Calu3 (cell line): ENCODE measurements at regions not wholly inside any gene's neighbourhood (a gene's known extent, or its start where the extent isn't known, plus 50 kb on each side); places are given as distances from the start of the nearest gene placed in this dataset.

Experiments
- BruUV-seq: library from RNA; stranded (reverse); fragments of 400-500 nt; replicated peaks from 2 replicates; lab custom pipeline; 2021; lab: Mats Ljungman, UMichigan
- CTCF ChIA-PET: fragments of 300-600 bp; sonication (Branson Sonifier 250); formaldehyde crosslinking; loops from one replicate; lab custom pipeline; 2022; ENCODE audit warnings: antibody characterized with exemption; lab: Charles Lee
- DNase-seq: peaks from one replicate; pipeline ENCODE4 v3.0.0; 2022
- H3K27ac Mint-ChIP-seq: one replicate; pipeline ENCODE4 v1.8.0; 2022; ENCODE audit warnings: mixed read lengths; ENCODE audit not compliant: unreplicated experiment
- H3K27me3 Mint-ChIP-seq: one replicate; pipeline ENCODE4 v1.8.0; 2022; ENCODE audit warnings: mixed read lengths; ENCODE audit not compliant: unreplicated experiment
- H3K36me3 Mint-ChIP-seq: one replicate; pipeline ENCODE4 v1.8.0; 2022; ENCODE audit warnings: mild to moderate bottlenecking, moderate library complexity, mixed read lengths; ENCODE audit not compliant: insufficient read depth, unreplicated experiment
- H3K4me1 Mint-ChIP-seq: one replicate; pipeline ENCODE4 v1.8.0; 2022; ENCODE audit warnings: mild to moderate bottlenecking, low read depth, mixed read lengths; ENCODE audit not compliant: unreplicated experiment
- H3K4me3 Mint-ChIP-seq: one replicate; pipeline ENCODE4 v1.8.0; 2022; ENCODE audit warnings: mild to moderate bottlenecking, low read depth, moderate library complexity, mixed read lengths; ENCODE audit not compliant: unreplicated experiment
- H3K9me3 Mint-ChIP-seq: one replicate; pipeline ENCODE4 v1.8.0; 2022; ENCODE audit warnings: low read depth, mixed read lengths; ENCODE audit not compliant: unreplicated experiment
- CTCF ChIP-seq: fragments of 200-600 bp; IDR thresholded peaks from one replicate; pipeline ENCODE4 v1.8.0; 2022; ENCODE audit warnings: antibody characterized with exemption; ENCODE audit not compliant: unreplicated experiment
- intact Hi-C: fragments of 100-400 bp; cut with micrococcal nuclease; formaldehyde crosslinking; loops from one replicate; pipeline ENCODE4 v1.10.0; 2022; ENCODE audit not compliant: unreplicated experiment

- no TSS peak for BruUV-seq
- Mint-ChIP-seq H3K27me3 (no peaks in the 10 kb centered on the region), H3K4me3 (no peak overlapping the region), H3K27ac (no peak overlapping the region), H3K9me3 (no peaks in the 10 kb centered on the region), H3K36me3 (no peaks in the 10 kb centered on the region), H3K4me1 (peaks cover 10% of the 10 kb centered on the region)
- TF ChIP-seq CTCF: no peak
- intact Hi-C loops: no loop called here
- DNase-seq: no peak
- CTCF ChIA-PET: no interaction called here
These were observed 228.8 kb upstream of the ECI2 start for GRCh38 chr6:4364172-4364571.

- no peak overlapping the region for H3K27ac Mint-ChIP-seq
- no peaks in the 10 kb centered on the region for H3K9me3 Mint-ChIP-seq
- peaks cover 10% of the 10 kb centered on the region for H3K4me1 Mint-ChIP-seq
- TF ChIP-seq CTCF: no peak
- H3K36me3 Mint-ChIP-seq: peaks cover 3% of the 10 kb centered on the region
- no TSS peak for BruUV-seq
- DNase-seq: no peak
- CTCF ChIA-PET: no interaction called here
- no peak overlapping the region for H3K4me3 Mint-ChIP-seq
- H3K27me3 Mint-ChIP-seq: no peaks in the 10 kb centered on the region
- intact Hi-C loops: no loop called here
These were observed 228.3 kb upstream of the ECI2 start for GRCh38 chr6:4363656-4364055.

GRCh38 chr6:4362326-4362725, 227.0 kb upstream of the ECI2 start:
- no peak overlapping the region for H3K27ac Mint-ChIP-seq
- no TSS peak for BruUV-seq
- H3K4me3 Mint-ChIP-seq: no peak overlapping the region
- intact Hi-C loops: no loop called here
- peaks cover 3% of the 10 kb centered on the region for H3K9me3 Mint-ChIP-seq
- H3K4me1 Mint-ChIP-seq: peaks cover 17% of the 10 kb centered on the region
- H3K36me3 Mint-ChIP-seq: peaks cover 8% of the 10 kb centered on the region
- H3K27me3 Mint-ChIP-seq: no peaks in the 10 kb centered on the region
- DNase-seq: no peak
- TF ChIP-seq CTCF: no peak
- CTCF ChIA-PET: no interaction called here

- CTCF ChIA-PET: no interaction called here
- Mint-ChIP-seq H3K4me3 (no peak overlapping the region), H3K36me3 (peaks cover 8% of the 10 kb centered on the region), H3K27ac (no peak overlapping the region), H3K9me3 (peaks cover 3% of the 10 kb centered on the region), H3K4me1 (peaks cover 23% of the 10 kb centered on the region), H3K27me3 (no peaks in the 10 kb centered on the region)
- BruUV-seq: no TSS peak
- TF ChIP-seq CTCF: no peak
- DNase-seq: no peak
- intact Hi-C loops: no loop called here
These were observed 225.5 kb upstream of the ECI2 start for GRCh38 chr6:4360920-4361319.
